ENCODE measurements at regions not wholly inside any gene's neighbourhood (a gene's known extent, or its start where the extent isn't known, plus 50 kb on each side); places are given as distances from the start of the nearest gene placed in this dataset.

DNA sequence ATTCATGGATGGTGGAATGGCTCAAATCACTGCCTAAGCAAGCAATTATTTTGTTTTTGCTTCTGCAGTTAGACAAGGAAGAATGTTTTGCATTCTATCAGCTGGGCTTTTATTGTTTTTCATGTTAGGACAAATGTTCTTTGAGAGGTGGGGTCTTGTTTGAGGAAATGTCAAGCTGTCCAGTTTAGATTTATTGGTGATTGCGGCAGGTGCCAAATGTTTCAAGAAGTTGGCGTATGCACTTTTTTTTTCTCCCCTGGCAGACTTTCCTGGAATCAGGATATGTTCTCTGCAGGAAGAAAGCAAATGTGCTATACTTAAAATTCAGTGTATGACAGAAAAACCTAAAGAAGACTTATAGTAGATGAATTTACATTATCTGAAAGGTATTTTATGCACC lies 81.0 kb upstream of the JAG1 start:
- TF ChIP-seq CTCF (IDR thresholded peaks at IDR 0.05) (no peak), POLR2A (IDR thresholded peaks at IDR 0.05) (no peak)
